ENCODE measurements at regions not wholly inside any gene's neighbourhood (a gene's known extent, or its start where the extent isn't known, plus 50 kb on each side); places are given as distances from the start of the nearest gene placed in this dataset.

- TF ChIP-seq ATF3 (IDR thresholded peaks at IDR 0.05; ENCODE audit: insufficient read depth, low read depth, low read length) (no peak), USF2 (IDR thresholded peaks at IDR 0.05; ENCODE audit: low read length) (no peak), CTBP2 (IDR thresholded peaks at IDR 0.05; ENCODE audit: borderline replicate concordance, insufficient read depth, insufficient read length, low read length) (no peak), BCL11A (IDR thresholded peaks at IDR 0.05; ENCODE audit: low read depth in 2 of 2, low read length in 2 of 2) (no peak), EGR1 (IDR thresholded peaks at IDR 0.05; ENCODE audit: borderline replicate concordance, low read depth, low read length) (no peak), TCF12 (IDR thresholded peaks at IDR 0.05; ENCODE audit: low read depth, low read length) (no peak)
These were observed 91.1 kb upstream of the SLC4A4 start (continued) for GRCh38 chr4:71247706-71248105.
